ENCODE measurements at regions not wholly inside any gene's neighbourhood (a gene's known extent, or its start where the extent isn't known, plus 50 kb on each side); places are given as distances from the start of the nearest gene placed in this dataset.

- Mint-ChIP-seq H3K4me3 (no peak overlapping the region), H3K36me3 (no peaks in the 10 kb centered on the region), H3K9me3 (no peaks in the 10 kb centered on the region), H3K27me3 (ENCODE audit: insufficient read depth, low read depth) (no peaks in the 10 kb centered on the region), H3K27ac (no peak overlapping the region), H3K4me1 (peaks cover 6% of the 10 kb centered on the region)
- Histone ChIP-seq H3K36me3 (no peaks in the 10 kb centered on the region), H3F3A (ENCODE audit: low read depth) (no peaks in the 10 kb centered on the region), H3K27me3 (no peaks in the 10 kb centered on the region), H3K9ac (no peak overlapping the region), H3K4me1 (peaks cover 11% of the 10 kb centered on the region), H3K9me3 (ENCODE audit: low read depth) (no peaks in the 10 kb centered on the region), H3K79me2 (ENCODE audit: low read depth) (no peaks in the 10 kb centered on the region), H3K4me2 (no peak overlapping the region), H3K4me3 (no peak overlapping the region), H2AFZ (replicated peaks) (peak overlapping the region; percentile 81), H3K27ac (no peak overlapping the region), H4K20me1 (ENCODE audit: low read depth) (no peaks in the 10 kb centered on the region)
- TF ChIP-seq CTCF (IDR thresholded peaks at IDR 0.05) (peak; percentile 38), EZH2phosphoT487 (IDR thresholded peaks at IDR 0.05) (no peak)
- peak; percentile 16 for DNase-seq (ENCODE audit: low spot score)
Observed at GRCh38 chr7:110590415-110590814, 500.5 kb upstream of the LRRN3 start.

- Mint-ChIP-seq H3K4me3 (no peak overlapping the region), H3K36me3 (no peaks in the 10 kb centered on the region), H3K27ac (no peak overlapping the region), H3K4me1 (peaks cover 6% of the 10 kb centered on the region), H3K9me3 (no peaks in the 10 kb centered on the region), H3K27me3 (ENCODE audit: insufficient read depth, low read depth) (no peaks in the 10 kb centered on the region)
- Histone ChIP-seq H3K27me3 (no peaks in the 10 kb centered on the region), H3K4me3 (no peak overlapping the region), H3K27ac (no peak overlapping the region), H3K9me3 (ENCODE audit: low read depth) (no peaks in the 10 kb centered on the region), H2AFZ (replicated peaks) (peak overlapping the region; percentile 81), H3K4me2 (no peak overlapping the region), H3F3A (ENCODE audit: low read depth) (peaks cover 4% of the 10 kb centered on the region), H3K79me2 (ENCODE audit: low read depth) (no peaks in the 10 kb centered on the region), H3K36me3 (no peaks in the 10 kb centered on the region), H3K9ac (no peak overlapping the region), H3K4me1 (peaks cover 17% of the 10 kb centered on the region), H4K20me1 (ENCODE audit: low read depth) (no peaks in the 10 kb centered on the region)
- no peak for TF ChIP-seq EZH2 (IDR thresholded peaks at IDR 0.05)
- TF ChIP-seq EZH2phosphoT487 (IDR thresholded peaks at IDR 0.05): no peak
- DNase-seq (ENCODE audit: low spot score): no peak
Observed at GRCh38 chr7:110591341-110591740, 499.6 kb upstream of the LRRN3 start.

GRCh38 chr7:110592557-110592956 is 498.4 kb upstream of the LRRN3 start:
- Histone ChIP-seq H3K4me2 (no peak overlapping the region), H3K9me3 (ENCODE audit: low read depth) (no peaks in the 10 kb centered on the region), H3K27me3 (no peaks in the 10 kb centered on the region), H3K4me3 (no peak overlapping the region), H3K36me3 (no peaks in the 10 kb centered on the region), H3K27ac (no peak overlapping the region), H2AFZ (replicated peaks) (no peak overlapping the region), H3K79me2 (ENCODE audit: low read depth) (no peaks in the 10 kb centered on the region), H3K4me1 (peaks cover 17% of the 10 kb centered on the region), H4K20me1 (ENCODE audit: low read depth) (no peaks in the 10 kb centered on the region), H3F3A (ENCODE audit: low read depth) (peaks cover 4% of the 10 kb centered on the region), H3K9ac (no peak overlapping the region)
- TF ChIP-seq EZH2phosphoT487 (IDR thresholded peaks at IDR 0.05) (no peak), EZH2 (IDR thresholded peaks at IDR 0.05) (no peak), CTCF (IDR thresholded peaks at IDR 0.05) (no peak)
- H3K9me3 Mint-ChIP-seq: no peaks in the 10 kb centered on the region
- peaks cover 6% of the 10 kb centered on the region for H3K4me1 Mint-ChIP-seq
- H3K4me3 Mint-ChIP-seq: no peak overlapping the region
- H3K27me3 Mint-ChIP-seq (ENCODE audit: insufficient read depth, low read depth): no peaks in the 10 kb centered on the region
- DNase-seq (ENCODE audit: low spot score): no peak
- H3K36me3 Mint-ChIP-seq: no peaks in the 10 kb centered on the region
- no peak overlapping the region for H3K27ac Mint-ChIP-seq

DNA sequence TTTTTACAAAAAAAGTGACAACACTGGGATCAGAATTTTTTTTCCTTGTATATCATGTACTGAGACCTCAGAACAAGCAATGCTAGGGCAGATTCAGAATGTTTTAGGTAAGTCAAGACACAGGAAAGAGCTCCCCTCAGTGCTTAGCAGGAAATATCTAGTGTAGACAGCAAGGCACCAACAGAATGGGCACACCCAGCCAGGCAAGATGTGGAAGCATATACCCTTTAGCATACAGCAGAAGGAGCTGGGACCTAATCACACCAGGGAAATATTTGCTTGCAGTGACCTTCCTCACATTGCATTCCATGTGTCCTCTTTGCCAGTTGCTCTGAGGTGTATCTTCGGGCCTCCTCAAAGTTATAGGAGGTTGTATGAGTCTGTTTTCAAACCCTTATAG is 497.6 kb upstream of the LRRN3 start:
- H3K36me3 Mint-ChIP-seq: no peaks in the 10 kb centered on the region
- H2AFZ ChIP-seq (replicated peaks): no peak overlapping the region

More for the DNA sequence above, 497.6 kb upstream of the LRRN3 start:
- peaks cover 17% of the 10 kb centered on the region for H3K4me1 ChIP-seq
- H3K9ac ChIP-seq: no peak overlapping the region
- peaks cover 4% of the 10 kb centered on the region for H3F3A ChIP-seq (ENCODE audit: low read depth)
- no peak overlapping the region for H3K4me3 Mint-ChIP-seq
- no peaks in the 10 kb centered on the region for H3K36me3 ChIP-seq
- H3K79me2 ChIP-seq (ENCODE audit: low read depth): no peaks in the 10 kb centered on the region
- TF ChIP-seq EZH2 (IDR thresholded peaks at IDR 0.05) (no peak), EZH2phosphoT487 (IDR thresholded peaks at IDR 0.05) (no peak), CTCF (IDR thresholded peaks at IDR 0.05) (no peak)
- H3K4me2 ChIP-seq: no peak overlapping the region
- H3K27me3 Mint-ChIP-seq (ENCODE audit: insufficient read depth, low read depth): no peaks in the 10 kb centered on the region
- H3K4me3 ChIP-seq: no peak overlapping the region
- H3K27me3 ChIP-seq: no peaks in the 10 kb centered on the region
- no peaks in the 10 kb centered on the region for H3K9me3 Mint-ChIP-seq
- H4K20me1 ChIP-seq (ENCODE audit: low read depth): no peaks in the 10 kb centered on the region
- no peak overlapping the region for H3K27ac ChIP-seq
- H3K27ac Mint-ChIP-seq: no peak overlapping the region
- no peak for DNase-seq (ENCODE audit: low spot score)
- no peaks in the 10 kb centered on the region for H3K9me3 ChIP-seq (ENCODE audit: low read depth)
- H3K4me1 Mint-ChIP-seq: peaks cover 6% of the 10 kb centered on the region

All from neural progenitor cell (in vitro differentiated cells).